Epithelial cell of proximal tubule (primary cell): ENCODE measurements at regions not wholly inside any gene's neighbourhood (a gene's known extent, or its start where the extent isn't known, plus 50 kb on each side); places are given as distances from the start of the nearest gene placed in this dataset.

Experiments used
- DNase-seq: peaks from one replicate; pipeline ENCODE4 v3.0.0-alpha.2; 2011; ENCODE audit warnings: low read depth
- H3K4me3 ChIP-seq: 2 replicates; pipeline ENCODE4 v1.5.1; 2011; ENCODE audit warnings: low read depth, mild to moderate bottlenecking, low read length
- CTCF ChIP-seq: conservative IDR thresholded peaks from 2 replicates; pipeline ENCODE4 v1.5.1; 2012; ENCODE audit warnings: low read depth, mild to moderate bottlenecking, low read length

GRCh38 chr18:40415821-40416220 is 1539.2 kb upstream of the PIK3C3 start:
- DNase-seq = no peak
- H3K4me3 ChIP-seq = no peak overlapping the region
- no peak for TF ChIP-seq CTCF

GRCh38 chr18:40415176-40415791 is 1539.8 kb upstream of the PIK3C3 start:
- H3K4me3 ChIP-seq = no peak overlapping the region
- no peak for DNase-seq
- no peak for TF ChIP-seq CTCF

- no peak overlapping the region for H3K4me3 ChIP-seq
These were observed 1540.8 kb upstream of the PIK3C3 start for GRCh38 chr18:40414155-40414754.

GRCh38 chr18:40413160-40413559 is 1541.9 kb upstream of the PIK3C3 start:
- TF ChIP-seq CTCF = peak; percentile 58
- no peak for DNase-seq
- H3K4me3 ChIP-seq = no peak overlapping the region

More at GRCh38 chr18:40414155-40414754, 1540.8 kb upstream of the PIK3C3 start:
- TF ChIP-seq CTCF = no peak
- no peak for DNase-seq

GRCh38 chr18:40412410-40412809 is 1542.6 kb upstream of the PIK3C3 start:
- H3K4me3 ChIP-seq = no peak overlapping the region
- TF ChIP-seq CTCF = no peak
- DNase-seq = no peak

GRCh38 chr18:40407909-40408308 is 1547.1 kb upstream of the PIK3C3 start:
- no peak for TF ChIP-seq CTCF
- no peak for DNase-seq
- no peak overlapping the region for H3K4me3 ChIP-seq

GRCh38 chr18:40404284-40404683 is 1550.8 kb upstream of the PIK3C3 start:
- no peak overlapping the region for H3K4me3 ChIP-seq
- TF ChIP-seq CTCF = no peak
- DNase-seq = no peak
